GM13977 (cell line): ENCODE measurements at regions not wholly inside any gene's neighbourhood (a gene's known extent, or its start where the extent isn't known, plus 50 kb on each side); places are given as distances from the start of the nearest gene placed in this dataset.

Experiments
- DNase-seq: peaks from one replicate; pipeline ENCODE4 v3.0.0; 2012; ENCODE audit warnings: low spot score
- in situ Hi-C: fragments of 300-500 bp; cut with MboI; formaldehyde crosslinking; loops from one replicate; pipeline ENCODE4 v1.12.0; 2022; ENCODE audit warnings: low sequenced_read_pairs, low pct_unique_long_range_greater_than_20kb, mixed read lengths, inconsistent platforms; ENCODE audit not compliant: unreplicated experiment
- TF ChIP-seq, protein P1 (sequence below): IDR thresholded peaks from 2 replicates; pipeline ENCODE4 v1.5.1; 2012; ENCODE audit warnings: mild to moderate bottlenecking, control low read depth; ENCODE audit not compliant: insufficient read depth; ENCODE audit errors: extremely low read depth, missing control alignments

DNA sequence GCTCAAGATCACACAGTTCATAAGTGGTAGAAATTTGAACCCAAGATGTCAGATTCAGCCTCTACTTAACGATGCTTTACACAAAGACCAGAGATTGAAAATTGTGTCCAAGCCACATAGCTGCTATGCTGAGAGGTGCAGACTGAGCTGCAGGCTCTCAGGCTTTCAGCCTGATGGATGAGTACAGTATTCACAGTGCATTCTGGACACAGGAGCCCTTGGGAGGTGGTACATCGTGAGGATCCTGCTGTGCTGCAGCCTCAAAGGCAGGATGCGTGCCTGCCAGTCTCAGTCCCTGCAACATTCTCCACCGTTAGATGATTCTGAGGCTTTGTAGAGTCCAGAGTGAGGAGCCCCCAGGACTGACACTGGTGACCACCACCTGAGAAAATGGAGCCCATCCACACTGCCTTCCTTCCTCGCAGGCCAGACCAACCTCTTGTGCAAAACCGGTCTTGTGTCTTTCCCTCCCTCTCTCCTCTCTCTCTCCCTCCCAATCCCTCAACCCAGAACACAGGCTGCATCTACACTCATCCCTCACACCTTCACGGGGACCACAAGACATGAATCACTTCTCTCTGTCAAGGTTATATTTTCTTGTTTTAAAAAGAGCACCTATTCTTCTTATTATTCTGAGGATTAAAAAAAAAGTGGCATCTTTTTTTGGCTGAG, 203.4 kb upstream of the ZNF507 start:
- in situ Hi-C loops = no loop called here

DNA sequence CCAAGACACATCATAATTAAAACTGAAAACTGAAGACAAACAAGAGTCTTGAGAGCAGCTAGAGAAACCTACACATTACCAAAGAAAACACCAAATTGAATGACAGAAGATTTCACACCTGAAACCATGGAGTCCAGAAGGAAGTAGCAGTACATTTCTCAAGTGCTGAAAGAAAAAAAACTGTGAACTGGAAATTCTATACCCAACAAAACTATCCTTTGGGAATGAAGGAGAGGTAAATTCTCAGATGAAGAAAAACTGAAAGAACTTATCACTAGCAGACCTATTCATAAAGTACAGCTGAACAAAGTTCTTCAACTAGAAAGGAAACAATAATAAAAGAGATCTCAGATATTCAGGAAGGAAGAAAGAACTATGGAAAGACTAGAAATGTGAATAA, 198.7 kb upstream of the ZNF507 start:
- in situ Hi-C loops = no loop called here
- TF ChIP-seq, protein P1, sequence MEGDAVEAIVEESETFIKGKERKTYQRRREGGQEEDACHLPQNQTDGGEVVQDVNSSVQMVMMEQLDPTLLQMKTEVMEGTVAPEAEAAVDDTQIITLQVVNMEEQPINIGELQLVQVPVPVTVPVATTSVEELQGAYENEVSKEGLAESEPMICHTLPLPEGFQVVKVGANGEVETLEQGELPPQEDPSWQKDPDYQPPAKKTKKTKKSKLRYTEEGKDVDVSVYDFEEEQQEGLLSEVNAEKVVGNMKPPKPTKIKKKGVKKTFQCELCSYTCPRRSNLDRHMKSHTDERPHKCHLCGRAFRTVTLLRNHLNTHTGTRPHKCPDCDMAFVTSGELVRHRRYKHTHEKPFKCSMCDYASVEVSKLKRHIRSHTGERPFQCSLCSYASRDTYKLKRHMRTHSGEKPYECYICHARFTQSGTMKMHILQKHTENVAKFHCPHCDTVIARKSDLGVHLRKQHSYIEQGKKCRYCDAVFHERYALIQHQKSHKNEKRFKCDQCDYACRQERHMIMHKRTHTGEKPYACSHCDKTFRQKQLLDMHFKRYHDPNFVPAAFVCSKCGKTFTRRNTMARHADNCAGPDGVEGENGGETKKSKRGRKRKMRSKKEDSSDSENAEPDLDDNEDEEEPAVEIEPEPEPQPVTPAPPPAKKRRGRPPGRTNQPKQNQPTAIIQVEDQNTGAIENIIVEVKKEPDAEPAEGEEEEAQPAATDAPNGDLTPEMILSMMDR = no peak
- no peak for DNase-seq

More for the DNA sequence above, 203.4 kb upstream of the ZNF507 start:
- no peak for DNase-seq
- TF ChIP-seq, protein P1 = no peak

DNA sequence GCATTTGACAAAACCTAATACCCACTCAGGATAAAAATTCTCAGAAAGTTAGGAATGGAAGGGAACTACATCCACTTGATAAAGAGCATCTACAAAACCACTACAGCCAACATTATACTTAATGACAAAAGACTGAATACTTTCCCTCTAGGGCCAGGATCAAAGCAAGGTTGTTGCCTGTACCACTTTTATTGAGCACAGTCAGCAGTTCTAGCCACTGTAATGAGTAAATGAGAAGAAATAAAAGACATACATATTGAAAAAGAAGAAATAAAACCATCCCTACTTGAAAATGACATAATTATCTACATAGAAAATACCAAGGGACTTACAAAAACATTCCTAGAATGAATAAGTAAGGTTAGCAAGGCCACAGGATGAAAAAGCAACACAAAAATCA, 194.8 kb upstream of the ZNF507 start:
- TF ChIP-seq, protein P1 = no peak
- DNase-seq = no peak
- in situ Hi-C loops = no loop called here

DNA sequence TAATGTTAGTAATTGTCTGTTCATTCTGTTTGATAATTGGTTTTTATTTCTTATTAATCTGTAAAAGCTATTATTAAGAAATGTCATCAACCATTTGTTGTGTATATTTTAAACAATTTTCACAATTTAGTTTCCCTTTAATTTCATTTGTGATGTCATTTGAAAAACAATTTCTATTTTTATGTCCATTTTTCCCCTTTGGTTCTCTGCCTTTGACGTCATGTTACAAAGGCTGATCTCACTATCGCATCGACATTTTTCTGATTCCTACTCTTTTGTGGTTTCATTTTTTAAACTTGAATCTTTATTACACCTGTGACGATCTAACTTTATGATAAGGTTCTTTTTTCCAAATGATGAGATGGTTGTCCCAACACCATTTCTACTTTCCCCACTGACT, 191.0 kb upstream of the ZNF507 start:
- TF ChIP-seq, protein P1 = no peak
- DNase-seq = no peak
- in situ Hi-C loops = no loop called here

DNA sequence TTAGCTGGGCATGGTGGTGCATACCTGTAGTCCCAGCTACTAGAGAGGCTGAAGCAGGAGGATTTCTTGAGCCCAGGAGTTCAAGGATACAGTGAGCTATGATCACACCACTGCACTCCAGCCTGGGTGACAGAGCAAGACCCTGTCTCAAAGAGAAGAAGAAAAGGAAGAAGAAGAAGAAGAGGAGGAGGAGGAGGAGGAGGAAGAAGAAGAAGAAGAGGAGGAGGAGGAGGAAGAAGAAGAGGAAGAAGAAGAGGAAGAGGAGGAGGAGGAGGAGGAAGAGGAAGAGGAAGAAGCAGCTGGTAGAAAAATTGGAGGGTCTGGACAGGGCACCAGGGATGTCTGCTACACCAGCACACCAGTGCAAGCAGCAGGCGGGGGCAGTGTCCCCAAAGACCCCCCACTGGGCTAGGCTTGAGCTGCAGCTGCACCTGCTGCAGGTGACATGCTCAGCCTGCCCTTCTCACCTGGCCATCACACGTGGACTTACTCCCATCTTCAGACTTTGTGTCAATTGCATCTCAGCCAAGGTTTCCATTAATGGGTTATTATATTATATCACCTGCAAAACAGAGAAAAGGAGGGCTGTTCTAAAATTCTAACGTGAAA, 180.9 kb upstream of the ZNF507 start:
- DNase-seq = no peak
- TF ChIP-seq, protein P1 = no peak
- in situ Hi-C loops = no loop called here

DNA sequence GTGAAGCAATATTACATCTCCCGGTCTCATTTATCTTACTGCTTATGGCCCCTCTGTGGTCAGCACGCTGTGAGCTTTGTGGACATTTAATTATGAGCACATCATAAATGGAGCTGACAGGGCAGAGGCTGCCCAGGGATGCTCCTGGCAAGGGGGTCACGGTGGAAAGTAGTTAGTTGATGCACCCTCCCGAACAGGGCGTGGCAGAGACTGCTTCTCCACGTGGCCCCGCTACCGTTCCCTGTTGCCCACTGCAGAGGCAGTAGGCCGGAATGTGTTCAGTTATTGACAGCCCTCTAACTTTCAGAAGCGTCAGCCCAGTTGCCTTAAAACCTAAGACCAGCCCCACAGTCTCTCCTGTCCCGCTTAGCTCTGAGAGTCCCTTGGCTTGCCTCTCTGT, 180.3 kb upstream of the ZNF507 start:
- in situ Hi-C loops = no loop called here
- no peak for DNase-seq
- TF ChIP-seq, protein P1 = no peak
